Adrenal gland (tissue), 5 donors: ENCODE measurements at regions not wholly inside any gene's neighbourhood (a gene's known extent, or its start where the extent isn't known, plus 50 kb on each side); places are given as distances from the start of the nearest gene placed in this dataset.

Experiments used
- POLR2A ChIP-seq, 2 donors: fragments of 450-650 bp; IDR thresholded peaks; one replicate each; pipeline ENCODE4 v1.6.1; 2017; ENCODE audit warnings: antibody characterized with exemption in 2 of 2, mild to moderate bottlenecking in 2 of 2, moderate library complexity in 1 of 2
- TF ChIP-seq, protein P1 (sequence below), 6 experiments: fragments of 450-650 bp in 4 of 6; fragments of 200-600 bp in 2 of 6; sonication (generic) in 1 of 6; IDR thresholded peaks; 1 replicate in 5 of 6; 2 replicates in 1 of 6; pipeline versions ENCODE4 v1.5.1 to v1.8.0; 2016 to 2021; ENCODE audit warnings: antibody characterized with exemption in 6 of 6, mild to moderate bottlenecking in 2 of 6, moderate library complexity in 1 of 6
- donor health status: DM: no; HTN: no; CAD: no.

DNA sequence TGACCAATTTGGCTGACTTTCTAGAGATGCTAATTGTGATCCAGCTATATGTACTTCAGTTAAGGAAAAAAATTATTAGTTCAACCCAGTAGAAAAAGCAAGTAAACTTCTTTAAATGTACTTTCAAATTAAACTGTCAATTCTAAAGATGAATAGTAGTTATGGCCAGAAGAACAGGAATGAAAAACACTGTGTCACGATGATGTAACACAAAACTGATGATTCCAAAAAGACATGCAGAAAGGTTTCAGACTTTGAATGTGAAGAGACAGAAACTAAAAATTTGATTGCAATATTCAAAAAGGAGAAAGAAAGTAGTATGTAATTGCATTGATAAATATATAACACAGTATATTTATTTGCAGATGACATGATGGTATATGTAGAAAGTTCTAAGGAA, 127.3 kb upstream of the NR4A3 start:
- no peak for TF ChIP-seq POLR2A (IDR thresholded peaks at IDR 0.05)
- TF ChIP-seq, protein P1, sequence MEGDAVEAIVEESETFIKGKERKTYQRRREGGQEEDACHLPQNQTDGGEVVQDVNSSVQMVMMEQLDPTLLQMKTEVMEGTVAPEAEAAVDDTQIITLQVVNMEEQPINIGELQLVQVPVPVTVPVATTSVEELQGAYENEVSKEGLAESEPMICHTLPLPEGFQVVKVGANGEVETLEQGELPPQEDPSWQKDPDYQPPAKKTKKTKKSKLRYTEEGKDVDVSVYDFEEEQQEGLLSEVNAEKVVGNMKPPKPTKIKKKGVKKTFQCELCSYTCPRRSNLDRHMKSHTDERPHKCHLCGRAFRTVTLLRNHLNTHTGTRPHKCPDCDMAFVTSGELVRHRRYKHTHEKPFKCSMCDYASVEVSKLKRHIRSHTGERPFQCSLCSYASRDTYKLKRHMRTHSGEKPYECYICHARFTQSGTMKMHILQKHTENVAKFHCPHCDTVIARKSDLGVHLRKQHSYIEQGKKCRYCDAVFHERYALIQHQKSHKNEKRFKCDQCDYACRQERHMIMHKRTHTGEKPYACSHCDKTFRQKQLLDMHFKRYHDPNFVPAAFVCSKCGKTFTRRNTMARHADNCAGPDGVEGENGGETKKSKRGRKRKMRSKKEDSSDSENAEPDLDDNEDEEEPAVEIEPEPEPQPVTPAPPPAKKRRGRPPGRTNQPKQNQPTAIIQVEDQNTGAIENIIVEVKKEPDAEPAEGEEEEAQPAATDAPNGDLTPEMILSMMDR (IDR thresholded peaks at IDR 0.05): no peak
